ENCODE measurements at regions not wholly inside any gene's neighbourhood (a gene's known extent, or its start where the extent isn't known, plus 50 kb on each side); places are given as distances from the start of the nearest gene placed in this dataset.

DNA sequence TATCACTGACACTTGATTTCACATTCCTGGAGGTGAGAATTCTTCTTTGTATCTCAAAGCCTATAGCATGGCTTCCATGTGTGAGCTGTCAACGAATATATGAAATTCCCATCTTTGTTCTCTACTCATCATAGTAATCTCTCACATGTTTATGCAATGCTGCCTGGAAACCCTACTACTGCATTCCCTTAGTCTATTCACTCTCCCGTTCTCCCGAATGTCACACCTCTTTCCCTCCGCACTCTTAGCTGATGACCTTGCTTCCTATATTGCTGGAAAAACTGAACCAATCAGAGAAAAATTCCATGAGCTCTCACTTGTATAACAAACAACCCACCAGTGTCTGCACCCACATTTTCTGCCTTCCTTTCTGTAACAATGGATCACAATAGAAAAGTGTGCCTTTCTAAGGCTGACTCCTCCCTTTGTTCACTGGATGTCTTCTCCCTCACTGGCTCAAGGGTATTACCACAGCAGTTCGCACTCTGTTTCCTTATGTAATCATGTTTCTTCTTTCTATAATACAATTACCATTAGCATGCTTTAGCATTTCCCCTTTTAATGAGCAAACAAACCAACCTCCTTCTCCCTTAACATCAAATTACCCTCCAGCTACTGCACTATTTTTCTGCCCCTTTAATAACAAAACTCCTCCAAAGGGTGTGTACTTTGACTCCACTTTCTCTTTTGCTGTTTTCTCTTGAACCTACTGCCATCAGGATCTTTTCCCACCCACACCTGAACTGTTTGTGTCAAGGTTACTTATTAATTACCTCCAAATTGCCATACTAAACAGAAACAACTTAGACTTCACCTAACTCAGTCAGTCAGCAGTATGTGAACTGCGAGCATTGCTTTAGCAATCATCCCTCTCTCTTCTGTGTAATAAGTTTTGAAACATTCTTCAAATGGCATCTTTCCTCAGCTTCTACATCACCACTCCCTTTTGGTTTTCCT is 63.9 kb upstream of the CCDC196 start:
- Histone ChIP-seq H3K4me2 (ENCODE audit: low read depth, low read length) (no peak overlapping the region), H3K9ac (ENCODE audit: low read length) (no peak overlapping the region), H3K9me2 (replicated peaks; ENCODE audit: insufficient read depth, low read length) (no peaks in the 10 kb centered on the region), H3K9me3 (replicated peaks; ENCODE audit: insufficient read depth, low read length) (no peaks in the 10 kb centered on the region), H3K27ac (ENCODE audit: low read length) (no peak overlapping the region), H3K4me3 (ENCODE audit: low read length) (no peak overlapping the region), H3F3A (ENCODE audit: insufficient read depth, low read length) (no peaks in the 10 kb centered on the region), H2AFZ (ENCODE audit: low read length) (no peak overlapping the region), H3K27me3 (replicated peaks; ENCODE audit: insufficient read depth, low read length) (no peaks in the 10 kb centered on the region), H3K36me3 (replicated peaks; ENCODE audit: insufficient read depth, low read length) (no peaks in the 10 kb centered on the region), H4K20me1 (ENCODE audit: insufficient read depth, low read length) (no peaks in the 10 kb centered on the region), H3K79me2 (ENCODE audit: low read length) (no peaks in the 10 kb centered on the region), H3K4me1 (ENCODE audit: low read length) (no peaks in the 10 kb centered on the region)
- DNase-seq = no peak
- TF ChIP-seq, protein P1, sequence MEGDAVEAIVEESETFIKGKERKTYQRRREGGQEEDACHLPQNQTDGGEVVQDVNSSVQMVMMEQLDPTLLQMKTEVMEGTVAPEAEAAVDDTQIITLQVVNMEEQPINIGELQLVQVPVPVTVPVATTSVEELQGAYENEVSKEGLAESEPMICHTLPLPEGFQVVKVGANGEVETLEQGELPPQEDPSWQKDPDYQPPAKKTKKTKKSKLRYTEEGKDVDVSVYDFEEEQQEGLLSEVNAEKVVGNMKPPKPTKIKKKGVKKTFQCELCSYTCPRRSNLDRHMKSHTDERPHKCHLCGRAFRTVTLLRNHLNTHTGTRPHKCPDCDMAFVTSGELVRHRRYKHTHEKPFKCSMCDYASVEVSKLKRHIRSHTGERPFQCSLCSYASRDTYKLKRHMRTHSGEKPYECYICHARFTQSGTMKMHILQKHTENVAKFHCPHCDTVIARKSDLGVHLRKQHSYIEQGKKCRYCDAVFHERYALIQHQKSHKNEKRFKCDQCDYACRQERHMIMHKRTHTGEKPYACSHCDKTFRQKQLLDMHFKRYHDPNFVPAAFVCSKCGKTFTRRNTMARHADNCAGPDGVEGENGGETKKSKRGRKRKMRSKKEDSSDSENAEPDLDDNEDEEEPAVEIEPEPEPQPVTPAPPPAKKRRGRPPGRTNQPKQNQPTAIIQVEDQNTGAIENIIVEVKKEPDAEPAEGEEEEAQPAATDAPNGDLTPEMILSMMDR (IDR thresholded peaks at IDR 0.05; ENCODE audit: low read length) = no peak
- TF ChIP-seq EZH2 (optimal IDR thresholded peaks at IDR 0.05; ENCODE audit: low read depth, low read length) = no peak
- TF ChIP-seq EZH2phosphoT487 (IDR thresholded peaks at IDR 0.05; ENCODE audit: low read length) = no peak

DNA sequence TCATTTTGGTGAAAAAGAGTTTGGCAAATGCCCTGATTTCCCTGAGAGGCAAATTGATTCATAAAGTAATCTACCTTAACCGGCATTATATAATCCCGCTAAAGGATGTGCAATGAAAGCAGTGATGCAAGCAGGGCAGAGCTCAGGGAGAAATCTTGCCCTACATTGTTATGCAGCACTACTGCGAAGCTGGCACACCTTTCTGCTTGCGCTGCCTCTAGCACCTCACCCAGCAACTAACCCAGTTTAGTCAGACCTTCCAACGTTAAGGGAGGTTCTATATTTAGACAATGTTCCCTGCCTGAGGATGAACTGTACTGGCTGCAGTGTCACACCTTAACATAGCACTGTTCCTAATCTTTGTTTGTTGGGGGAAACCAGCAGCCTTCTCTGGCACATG is 60.8 kb upstream of the CCDC196 start:
- Histone ChIP-seq H4K20me1 (ENCODE audit: insufficient read depth, low read length) (no peaks in the 10 kb centered on the region), H3K9ac (ENCODE audit: low read length) (no peak overlapping the region), H3K9me2 (replicated peaks; ENCODE audit: insufficient read depth, low read length) (no peaks in the 10 kb centered on the region), H3K4me3 (ENCODE audit: low read length) (no peak overlapping the region), H3K4me1 (ENCODE audit: low read length) (no peaks in the 10 kb centered on the region), H3K9me3 (replicated peaks; ENCODE audit: insufficient read depth, low read length) (no peaks in the 10 kb centered on the region), H2AFZ (ENCODE audit: low read length) (no peak overlapping the region), H3K79me2 (ENCODE audit: low read length) (no peaks in the 10 kb centered on the region), H3K36me3 (replicated peaks; ENCODE audit: insufficient read depth, low read length) (no peaks in the 10 kb centered on the region), H3F3A (ENCODE audit: insufficient read depth, low read length) (no peaks in the 10 kb centered on the region), H3K4me2 (ENCODE audit: low read depth, low read length) (no peak overlapping the region), H3K27ac (ENCODE audit: low read length) (no peak overlapping the region), H3K27me3 (replicated peaks; ENCODE audit: insufficient read depth, low read length) (no peaks in the 10 kb centered on the region)
- TF ChIP-seq EZH2phosphoT487 (IDR thresholded peaks at IDR 0.05; ENCODE audit: low read length) = no peak
- TF ChIP-seq, protein P1 (IDR thresholded peaks at IDR 0.05; ENCODE audit: low read length) = no peak
- no peak for TF ChIP-seq EZH2 (optimal IDR thresholded peaks at IDR 0.05; ENCODE audit: low read depth, low read length)
- no peak for DNase-seq

DNA sequence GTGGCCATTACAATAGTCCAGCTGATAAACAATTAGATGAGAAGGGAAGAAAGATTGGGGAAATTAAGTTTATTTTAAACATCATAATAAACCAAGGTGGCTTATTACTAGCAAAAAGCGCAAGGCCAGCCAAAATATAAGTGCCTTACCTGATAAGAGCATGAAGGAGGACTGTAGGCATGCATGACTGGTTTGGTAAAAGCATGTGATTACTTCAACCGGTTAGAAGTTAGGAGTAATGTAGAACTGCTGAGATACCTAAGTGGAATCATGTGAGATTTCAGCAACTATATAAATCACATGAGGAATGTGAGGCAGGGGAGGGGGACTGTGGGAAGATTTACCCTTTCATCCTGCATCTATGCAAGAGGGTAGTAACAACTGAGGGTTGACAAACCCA is 59.7 kb upstream of the CCDC196 start:
- Histone ChIP-seq H3K9ac (ENCODE audit: low read length) (no peak overlapping the region), H3K4me1 (ENCODE audit: low read length) (no peaks in the 10 kb centered on the region), H3K9me2 (replicated peaks; ENCODE audit: insufficient read depth, low read length) (no peaks in the 10 kb centered on the region), H4K20me1 (ENCODE audit: insufficient read depth, low read length) (no peaks in the 10 kb centered on the region), H3K27me3 (replicated peaks; ENCODE audit: insufficient read depth, low read length) (no peaks in the 10 kb centered on the region), H2AFZ (ENCODE audit: low read length) (no peak overlapping the region), H3F3A (ENCODE audit: insufficient read depth, low read length) (no peaks in the 10 kb centered on the region), H3K4me2 (ENCODE audit: low read depth, low read length) (no peak overlapping the region), H3K36me3 (replicated peaks; ENCODE audit: insufficient read depth, low read length) (no peaks in the 10 kb centered on the region), H3K27ac (ENCODE audit: low read length) (no peak overlapping the region), H3K79me2 (ENCODE audit: low read length) (no peaks in the 10 kb centered on the region), H3K9me3 (replicated peaks; ENCODE audit: insufficient read depth, low read length) (no peaks in the 10 kb centered on the region), H3K4me3 (ENCODE audit: low read length) (no peak overlapping the region)
- TF ChIP-seq, protein P1 (IDR thresholded peaks at IDR 0.05; ENCODE audit: low read length) = no peak
- TF ChIP-seq EZH2phosphoT487 (IDR thresholded peaks at IDR 0.05; ENCODE audit: low read length) (no peak), EZH2 (optimal IDR thresholded peaks at IDR 0.05; ENCODE audit: low read depth, low read length) (no peak)
- DNase-seq = no peak
